Right ventricle myocardium superior (tissue), 1 donor: ENCODE measurements at regions not wholly inside any gene's neighbourhood (a gene's known extent, or its start where the extent isn't known, plus 50 kb on each side); places are given as distances from the start of the nearest gene placed in this dataset.

Experiments
- ATAC-seq: fragments of 200-7000 bp; cut with Tn5 transposase; one replicate; pipeline ENCODE4 v1.9.1; 2020; ENCODE audit warnings: mild to moderate bottlenecking; ENCODE audit not compliant: poor library complexity
- DNase-seq: peaks from one replicate; pipeline ENCODE4 v3.0.0-alpha.2; 2020
- intact Hi-C: fragments of 100-400 bp; cut with DNase I; formaldehyde crosslinking; loops from one replicate; pipeline ENCODE4 v1.11.2; 2022
- donor health status: DM: no; HTN: yes; CAD: no; lungs with severe emphysema.

DNA sequence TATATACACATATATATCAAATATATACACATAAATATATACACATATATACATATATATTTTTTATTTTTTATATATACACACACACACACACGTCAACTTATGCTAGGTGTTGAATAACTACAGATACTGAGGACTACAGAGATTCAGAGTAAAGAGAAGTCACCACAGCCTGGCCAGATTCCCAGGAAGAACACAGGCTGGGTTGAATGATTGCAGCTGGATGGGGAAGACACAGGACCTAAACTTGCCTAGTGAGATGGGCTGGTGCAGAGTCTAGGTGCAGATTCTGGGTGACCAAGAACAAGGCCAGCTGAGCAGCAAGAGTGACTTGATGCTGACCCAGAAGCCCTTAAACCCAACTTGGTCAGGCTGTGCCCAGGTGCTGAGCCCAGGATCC is 241.3 kb downstream of the KCTD12 start:
- intact Hi-C loops, result no loop called here
- ATAC-seq, result no peak
- DNase-seq, result no peak

DNA sequence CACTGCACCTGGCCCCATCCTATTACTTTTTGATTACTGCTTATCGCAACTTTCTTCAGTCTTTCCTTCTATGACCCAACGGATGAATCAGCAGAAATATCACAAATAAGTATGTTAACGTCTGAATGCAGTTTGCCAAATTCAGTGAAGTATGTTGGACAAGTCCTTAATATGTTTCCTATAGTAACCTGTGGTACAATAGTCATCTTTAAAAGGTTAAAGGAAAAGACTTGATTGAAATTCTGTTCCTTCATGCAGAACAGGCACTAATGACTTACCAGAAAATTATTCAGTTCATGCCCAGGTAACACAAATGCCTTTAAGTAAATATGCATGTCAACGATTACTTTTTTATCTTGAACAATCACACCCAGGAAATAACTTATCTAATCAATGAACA is 242.6 kb downstream of the KCTD12 start:
- DNase-seq (no peak), ATAC-seq (no peak)
- intact Hi-C loops, result no loop called here

DNA sequence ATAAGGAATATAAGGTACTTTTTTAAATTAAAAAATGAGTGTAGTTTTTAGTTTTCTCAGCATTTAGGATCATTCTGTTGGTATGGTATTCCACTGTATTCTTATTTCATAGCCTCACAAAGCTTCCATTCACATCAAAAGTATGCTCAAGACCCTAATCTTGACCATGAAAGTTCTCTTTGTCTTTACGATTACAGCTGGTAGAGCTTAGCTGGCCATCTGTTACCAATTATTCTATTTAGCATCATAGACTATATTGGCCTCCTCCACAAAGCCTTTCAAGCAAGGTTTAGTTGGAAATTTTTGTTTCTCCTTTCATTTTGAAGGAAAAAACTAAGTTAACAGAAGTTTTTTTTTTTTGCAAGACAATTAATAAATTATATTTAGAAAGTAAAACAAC is 245.1 kb downstream of the KCTD12 start:
- ATAC-seq, result no peak
- no peak for DNase-seq
- intact Hi-C loops, result no loop called here

GRCh38 chr13:76638882-76639281 is 247.3 kb downstream of the KCTD12 start:
- intact Hi-C loops, result no loop called here
- no peak for ATAC-seq
- no peak for DNase-seq

DNA sequence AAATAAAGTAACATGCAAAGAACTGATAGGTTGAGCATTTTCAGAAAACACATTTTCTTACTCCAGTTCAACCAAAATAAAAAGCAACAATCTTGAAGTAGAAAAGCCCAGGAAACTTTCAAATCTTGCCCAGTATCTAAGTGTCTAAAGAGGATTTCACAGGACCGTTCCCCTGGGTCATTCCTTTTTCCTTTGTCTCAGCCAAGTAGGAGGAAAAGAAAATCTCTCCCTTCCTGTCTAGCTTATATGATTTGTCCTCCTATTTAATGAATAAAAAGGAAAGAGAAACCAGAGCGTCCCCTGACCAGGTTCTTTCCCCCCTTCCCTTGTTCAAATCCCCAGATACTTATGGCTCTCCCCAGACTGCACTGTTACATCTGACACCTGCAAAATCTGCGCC is 248.0 kb downstream of the KCTD12 start:
- DNase-seq (no peak), ATAC-seq (no peak)
- intact Hi-C loops, result no loop called here

DNA sequence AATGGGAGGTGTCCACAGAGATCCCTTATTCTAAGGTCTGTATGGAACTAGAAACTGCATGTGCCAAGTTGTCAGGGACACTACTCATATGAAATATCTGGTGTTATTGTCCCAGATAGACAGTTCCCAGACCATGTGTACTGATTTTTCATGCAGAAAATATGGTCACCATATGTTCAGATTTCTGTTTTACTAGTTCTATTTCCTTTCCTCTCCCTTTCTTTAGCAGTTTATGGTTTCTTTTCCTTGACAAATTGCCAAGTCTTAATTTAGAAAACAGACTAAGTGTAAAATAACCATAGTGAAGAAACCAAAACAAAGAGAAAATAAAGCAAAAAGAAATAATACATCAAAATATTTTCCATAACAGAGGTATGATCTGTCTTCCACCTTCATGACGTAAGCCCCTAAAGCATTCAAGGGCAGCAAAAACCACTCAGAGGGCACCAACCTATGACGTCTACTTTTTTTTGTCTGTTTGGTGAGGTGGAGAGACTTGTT is 248.5 kb downstream of the KCTD12 start:
- intact Hi-C loops, result no loop called here
- DNase-seq (no peak), ATAC-seq (no peak)

- no peak for ATAC-seq
- no peak for DNase-seq
- intact Hi-C loops, result no loop called here
These were observed 249.4 kb downstream of the KCTD12 start for GRCh38 chr13:76636829-76637228.

- no peak for ATAC-seq
- intact Hi-C loops, result no loop called here
- no peak for DNase-seq
These were observed 250.7 kb downstream of the KCTD12 start for GRCh38 chr13:76635232-76636230.

- DNase-seq (no peak), ATAC-seq (no peak)
- intact Hi-C loops, result no loop called here
These were observed 251.6 kb downstream of the KCTD12 start for GRCh38 chr13:76634431-76635191.

DNA sequence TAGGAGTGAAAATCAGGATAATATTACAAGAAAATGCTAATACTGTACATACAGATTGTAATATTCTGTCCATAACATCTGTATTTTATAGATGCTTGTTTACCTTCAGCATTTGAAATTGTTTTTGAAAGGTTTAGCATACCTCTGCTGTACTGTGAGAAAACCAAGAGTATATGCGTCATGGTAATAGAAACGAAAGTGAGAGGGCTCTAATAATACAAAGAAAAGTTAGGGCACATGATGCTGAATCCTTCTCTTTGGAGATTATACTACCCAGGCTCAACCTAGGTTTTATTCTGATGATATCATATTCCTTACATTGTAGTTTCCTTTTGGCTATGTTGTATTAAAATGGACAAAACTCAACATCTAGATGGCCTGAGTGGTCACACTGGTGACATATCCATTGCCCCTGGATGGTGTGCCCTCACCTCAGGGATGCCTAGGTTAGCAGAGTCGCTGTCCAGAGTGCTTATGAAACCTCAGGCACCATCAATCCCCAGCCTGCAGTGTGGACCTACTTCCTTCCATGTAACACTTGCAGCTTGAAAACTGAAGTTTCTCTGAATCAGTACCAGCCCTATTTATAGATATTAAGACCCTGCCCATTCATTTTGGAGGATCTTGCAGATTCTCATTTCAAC is 253.7 kb downstream of the KCTD12 start:
- DNase-seq, result no peak
- no peak for ATAC-seq
- intact Hi-C loops, result no loop called here

- DNase-seq (no peak), ATAC-seq (no peak)
- intact Hi-C loops, result no loop called here
These were observed 255.5 kb downstream of the KCTD12 start for GRCh38 chr13:76630629-76631230.

GRCh38 chr13:76622315-76623040 is 263.7 kb downstream of the KCTD12 start:
- intact Hi-C loops, result no loop called here
- ATAC-seq, result peak; percentile 63

DNA sequence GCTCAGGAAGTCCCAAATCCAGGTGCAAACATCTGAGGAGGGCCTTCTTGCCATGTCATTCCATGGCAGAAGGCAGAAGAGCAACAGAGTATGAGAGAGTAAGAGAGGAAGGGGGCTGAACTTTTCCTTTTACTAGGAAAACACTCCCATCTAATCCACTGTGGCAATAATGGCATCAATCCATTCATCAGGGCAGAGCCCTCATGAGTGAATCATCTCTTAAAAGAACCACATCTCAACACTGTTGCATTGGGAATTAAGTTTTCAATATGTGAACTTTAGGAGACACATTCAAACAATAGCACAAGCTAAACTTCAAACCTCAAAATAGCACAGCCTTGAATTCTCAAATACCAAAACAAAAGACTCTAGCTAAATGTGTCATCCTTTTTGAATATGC is 264.5 kb downstream of the KCTD12 start:
- intact Hi-C loops, result no loop called here
- ATAC-seq, result no peak
- no peak for DNase-seq

More at GRCh38 chr13:76622315-76623040, 263.7 kb downstream of the KCTD12 start:
- no peak for DNase-seq

DNA sequence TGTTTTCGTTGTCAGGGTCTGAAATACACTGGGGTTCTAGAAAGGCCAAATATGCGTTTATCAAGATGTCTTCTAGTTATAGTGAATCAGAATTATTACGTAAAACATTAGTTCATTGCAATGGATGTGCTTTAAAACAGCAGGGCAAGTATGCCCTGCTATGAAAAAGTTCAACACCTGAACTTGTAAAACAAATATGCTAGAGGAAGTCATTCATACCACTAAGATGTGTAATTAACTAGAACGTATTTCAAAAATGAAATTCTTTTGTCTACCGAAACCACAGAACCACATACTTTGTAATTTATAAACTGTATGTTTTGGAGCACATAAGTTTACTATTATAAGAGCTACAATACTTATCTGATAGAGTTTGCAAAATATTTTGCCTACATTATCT is 266.2 kb downstream of the KCTD12 start:
- ATAC-seq, result no peak
- intact Hi-C loops, result no loop called here
- no peak for DNase-seq

- DNase-seq (no peak), ATAC-seq (no peak)
- intact Hi-C loops, result no loop called here
These were observed 266.6 kb downstream of the KCTD12 start for GRCh38 chr13:76619631-76620030.

DNA sequence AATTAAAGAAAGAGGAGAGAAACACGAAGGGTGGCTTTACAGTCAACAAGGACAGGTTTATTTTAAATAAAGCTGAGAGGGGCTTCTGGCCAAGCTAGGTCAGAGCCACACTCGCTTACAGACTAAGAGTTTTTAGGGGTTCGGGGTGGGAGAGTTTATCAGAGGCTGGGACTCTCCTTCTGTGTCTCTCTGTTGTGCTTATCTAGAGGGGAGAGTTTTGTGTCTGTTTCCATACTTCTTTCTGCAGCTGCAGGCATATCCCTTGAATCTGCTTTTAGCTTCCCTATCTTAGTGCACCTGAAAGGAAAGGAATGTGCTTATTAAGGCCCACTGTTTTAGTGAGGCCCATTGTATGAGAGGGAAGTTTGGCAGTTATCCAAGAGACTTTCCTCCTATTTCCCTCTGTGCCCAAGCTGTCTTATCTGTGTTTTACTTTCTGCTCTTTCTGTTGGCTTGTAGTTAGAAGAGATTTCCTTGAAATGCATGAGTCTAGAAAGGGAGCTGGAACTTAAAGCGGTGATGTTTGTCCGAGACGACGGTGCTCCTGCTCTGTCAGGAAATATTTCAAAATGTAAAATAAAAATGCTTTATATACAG is 275.3 kb downstream of the KCTD12 start:
- DNase-seq, result no peak
- no peak for ATAC-seq
- intact Hi-C loops, result no loop called here

GRCh38 chr13:76609643-76610042 is 276.6 kb downstream of the KCTD12 start:
- DNase-seq, result no peak
- no peak for ATAC-seq
- intact Hi-C loops, result no loop called here

DNA sequence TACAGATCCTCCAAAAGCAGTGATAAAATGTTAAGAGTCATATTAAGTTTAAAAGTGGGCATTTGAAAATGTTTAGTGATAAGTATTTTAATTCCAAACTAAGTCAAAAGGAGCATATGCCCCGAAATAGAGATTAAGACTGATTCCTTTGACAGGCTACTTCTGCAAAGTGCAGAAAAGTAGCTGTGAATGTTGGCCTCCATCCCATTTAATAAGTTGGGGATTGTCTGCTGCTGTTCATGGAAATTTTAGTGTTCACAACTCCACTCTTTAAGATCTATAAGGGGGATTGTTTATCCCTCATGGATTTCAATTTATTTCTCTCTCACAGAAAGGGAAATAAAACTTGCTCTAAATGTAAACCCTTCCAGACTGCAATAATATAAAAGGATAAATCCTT is 278.3 kb downstream of the KCTD12 start:
- DNase-seq, result no peak
- no peak for ATAC-seq
- intact Hi-C loops, result no loop called here
